ENCODE measurements at regions not wholly inside any gene's neighbourhood (a gene's known extent, or its start where the extent isn't known, plus 50 kb on each side); places are given as distances from the start of the nearest gene placed in this dataset.
"Not testable (repeated sequence)": the region's sequence is repeated elsewhere in the genome, so short reads cannot be mapped to it uniquely, and the experiment has no call there.

GRCh38 chr5:123710031-123710430 is 198.1 kb downstream of the CSNK1G3 start:
- DNase-seq (ENCODE audit: low read depth) = no peak

- DNase-seq (ENCODE audit: low read depth) = no peak
These were observed 197.4 kb downstream of the CSNK1G3 start for GRCh38 chr5:123709422-123709821.

DNA sequence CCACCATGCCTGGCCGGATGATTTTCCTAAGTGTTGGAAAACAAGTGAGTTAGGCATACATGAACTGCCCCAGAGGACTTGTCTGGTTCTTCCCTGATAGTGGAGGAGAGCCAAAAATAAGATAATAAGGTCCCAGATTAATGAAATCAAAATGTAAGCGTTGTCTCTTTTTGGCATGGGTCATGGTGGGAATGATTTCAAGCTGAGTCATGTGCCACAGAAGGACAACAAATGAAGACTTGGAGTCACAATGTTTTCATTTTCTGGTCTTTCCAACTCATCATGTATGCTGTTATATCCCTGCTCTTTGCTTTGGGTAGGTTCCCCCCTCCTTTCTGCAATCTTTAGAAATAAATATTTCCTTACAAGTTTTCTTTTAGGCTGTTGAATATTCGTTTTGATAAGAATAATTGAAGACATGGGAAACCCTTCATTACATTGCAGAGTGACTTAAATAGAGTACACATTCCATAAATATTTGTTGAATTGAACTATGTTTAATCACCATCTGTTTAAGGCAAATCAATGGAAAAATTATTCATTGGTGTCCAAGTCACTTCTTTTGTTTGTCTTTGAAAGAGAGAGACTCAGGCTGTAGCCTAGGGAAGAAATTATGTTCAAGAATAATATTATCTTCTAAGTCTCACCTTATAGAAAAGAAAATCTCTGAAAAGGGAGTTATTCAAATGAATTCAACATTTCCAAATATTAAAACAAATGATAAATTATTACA is 196.3 kb downstream of the CSNK1G3 start:
- peak; percentile 46 for DNase-seq (ENCODE audit: low read depth)

- DNase-seq (ENCODE audit: low read depth) = no peak
These were observed 194.6 kb downstream of the CSNK1G3 start for GRCh38 chr5:123706531-123706930.

- DNase-seq (ENCODE audit: low read depth) = peak; percentile 60
These were observed 193.8 kb downstream of the CSNK1G3 start for GRCh38 chr5:123705741-123706140.

- DNase-seq (ENCODE audit: low read depth) = no peak
These were observed 189.7 kb downstream of the CSNK1G3 start for GRCh38 chr5:123701511-123702200.

GRCh38 chr5:123700624-123701287 is 188.8 kb downstream of the CSNK1G3 start:
- peak; percentile 98 for DNase-seq (ENCODE audit: low read depth)

GRCh38 chr5:123699571-123699970 is 187.6 kb downstream of the CSNK1G3 start:
- no peak for DNase-seq (ENCODE audit: low read depth)

DNA sequence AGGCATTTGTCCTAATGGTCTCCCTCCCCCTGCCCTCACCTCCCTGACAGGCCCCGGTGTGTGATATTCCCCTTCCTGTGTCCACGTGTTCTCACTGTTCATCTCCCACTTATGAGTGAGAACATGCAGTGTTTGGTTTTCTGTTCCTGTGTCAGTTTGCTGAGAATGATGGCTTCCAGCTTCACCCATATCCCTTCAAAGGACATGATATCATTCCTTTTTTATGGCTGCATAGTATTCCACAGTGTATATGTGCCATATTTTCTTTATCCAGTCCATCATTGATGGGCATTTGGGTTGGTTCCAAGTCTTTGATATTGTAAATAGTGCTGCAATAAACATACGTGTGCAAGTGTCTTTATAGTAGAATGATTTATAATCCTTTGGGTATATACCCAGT is 187.0 kb downstream of the CSNK1G3 start:
- DNase-seq (ENCODE audit: low read depth) = not testable (repeated sequence)

- DNase-seq (ENCODE audit: low read depth) = peak; percentile 63
These were observed 185.0 kb downstream of the CSNK1G3 start for GRCh38 chr5:123696921-123697341.

DNA sequence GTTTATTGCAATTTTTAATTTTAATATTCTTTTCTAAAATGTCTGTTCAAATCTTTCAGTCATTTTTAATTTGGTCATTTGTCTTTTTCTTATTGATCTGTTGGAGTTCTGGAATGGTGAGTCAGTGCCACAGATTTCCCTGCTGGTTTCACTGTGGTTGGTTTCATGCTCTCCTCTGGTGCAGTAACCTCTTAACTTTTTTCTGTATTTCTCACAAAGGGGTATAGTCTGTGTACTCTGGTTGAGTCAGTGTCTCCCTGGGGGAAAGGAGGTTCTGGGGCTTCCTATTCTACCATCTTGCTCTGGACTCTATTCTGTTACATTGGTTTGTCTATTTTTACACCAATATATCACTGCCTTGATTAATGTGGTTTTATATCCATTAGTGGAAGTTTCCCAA is 178.8 kb downstream of the CSNK1G3 start:
- DNase-seq (ENCODE audit: low read depth) = no peak

DNA sequence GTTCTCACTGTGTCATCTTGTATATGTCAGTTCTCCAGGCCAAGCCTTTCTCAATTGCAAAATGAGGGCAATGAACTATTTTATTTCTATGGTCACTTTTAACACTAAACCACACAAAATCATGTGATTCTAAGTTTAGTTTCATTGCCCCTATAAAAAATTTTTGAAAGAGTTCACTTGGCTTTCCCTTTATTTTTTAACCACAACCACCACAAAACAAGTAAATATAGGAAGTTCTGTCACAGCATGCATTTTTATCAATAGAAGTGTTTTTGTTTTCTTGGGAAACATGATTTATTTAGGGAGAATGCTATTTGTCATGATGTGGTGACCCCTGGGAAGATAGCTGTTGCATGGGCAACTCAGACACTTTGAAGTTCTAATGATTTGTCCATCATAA is 169.1 kb downstream of the CSNK1G3 start:
- DNase-seq (ENCODE audit: low read depth) = no peak

DNA sequence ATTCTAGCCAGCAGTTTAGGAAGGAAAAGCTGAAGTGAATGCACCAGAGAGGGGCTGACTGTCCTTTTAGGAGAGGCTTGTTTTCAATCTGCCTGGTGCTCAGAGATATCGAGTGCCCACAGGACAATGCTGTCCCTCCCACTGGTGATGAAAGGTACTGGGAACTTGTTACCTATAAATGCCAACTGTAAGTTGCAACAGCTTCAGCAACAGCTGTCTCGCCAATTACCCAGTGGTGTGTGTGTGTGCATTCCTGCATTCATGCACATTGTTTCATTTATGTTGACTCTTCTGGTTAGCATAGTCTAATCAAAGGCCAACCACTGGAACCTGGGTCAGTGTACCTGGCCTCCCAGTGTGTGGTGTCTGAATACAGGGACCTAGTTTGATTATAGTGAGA is 161.1 kb downstream of the CSNK1G3 start:
- DNase-seq (ENCODE audit: low read depth) = peak; percentile 6

DNA sequence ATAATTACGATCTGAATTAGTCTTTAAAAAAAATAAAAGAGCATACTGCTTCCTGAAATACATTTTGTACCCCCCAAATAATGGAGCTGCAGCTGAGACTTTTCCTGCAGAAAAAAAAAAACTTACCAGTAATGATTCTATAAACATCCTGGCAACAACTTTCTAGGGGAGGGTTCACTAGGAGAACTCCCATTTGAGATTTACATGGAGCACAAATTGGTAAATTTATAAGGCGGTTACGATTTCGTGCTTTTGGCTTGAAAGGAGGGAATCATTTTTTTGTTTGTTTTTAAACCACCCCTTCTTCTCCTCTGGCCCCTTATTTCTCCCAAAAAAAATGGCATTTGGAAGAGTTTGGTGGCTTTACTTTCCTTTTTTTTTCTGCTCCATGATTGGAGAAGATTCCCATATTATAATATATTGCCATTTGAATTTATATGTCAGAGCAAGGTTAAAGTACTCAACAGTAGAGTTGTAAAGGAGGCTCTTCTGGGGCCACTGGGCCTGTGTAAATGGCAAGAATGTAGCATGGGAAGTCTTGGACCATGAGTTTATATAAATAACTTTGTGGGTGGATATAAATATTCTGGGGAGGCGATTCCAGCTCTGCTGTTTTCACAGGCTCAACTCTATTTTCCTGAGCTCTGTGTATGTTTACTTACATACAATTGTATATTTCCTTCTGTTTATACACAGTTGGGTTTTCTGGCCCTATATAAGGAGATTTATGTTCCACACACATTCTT is 159.9 kb downstream of the CSNK1G3 start:
- no peak for DNase-seq (ENCODE audit: low read depth)

DNA sequence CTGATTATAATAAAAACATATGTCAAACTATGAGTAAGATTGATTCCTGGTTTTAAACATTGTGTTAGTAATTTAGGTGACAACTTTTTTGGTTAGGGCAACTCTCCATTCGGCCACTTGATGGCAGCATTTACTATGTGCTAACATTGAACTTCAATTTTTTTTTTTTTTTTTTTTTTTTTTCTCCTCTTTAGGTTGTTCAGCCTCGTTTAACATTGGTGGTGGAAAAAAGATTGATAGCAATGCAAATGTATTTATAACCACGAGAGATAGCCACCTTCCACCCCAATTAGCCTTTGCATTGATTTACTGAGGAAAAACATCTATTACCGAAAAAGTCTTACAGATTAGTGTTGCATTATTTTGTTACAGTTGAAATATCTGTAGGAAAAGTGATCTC is 159.1 kb downstream of the CSNK1G3 start:
- peak; percentile 35 for DNase-seq (ENCODE audit: low read depth)

Measured in amniotic epithelial cell (primary cell).